ENCODE measurements at regions not wholly inside any gene's neighbourhood (a gene's known extent, or its start where the extent isn't known, plus 50 kb on each side); places are given as distances from the start of the nearest gene placed in this dataset.

GRCh38 chr5:2128686-2129355, 246.1 kb upstream of the IRX4 start:
- no peaks in the 10 kb centered on the region for H3K9me3 ChIP-seq
- intact Hi-C loops (cut with DNase I) = no loop called here
- 53 to 61% methylated on average over 21 of the region's 21 CpGs for WGBS, 2 donors
- no peak overlapping the region for H3K4me3 ChIP-seq
- ATAC-seq (no peak), DNase-seq (no peak)
- TF ChIP-seq POLR2A (IDR thresholded peaks at IDR 0.05) = no peak
- no peak for TF ChIP-seq CTCF (IDR thresholded peaks at IDR 0.05)
- H3K27me3 ChIP-seq = no peaks in the 10 kb centered on the region
- no peaks in the 10 kb centered on the region for H3K36me3 ChIP-seq (replicated peaks in 1 of 2; ENCODE audit: insufficient read depth in 1 of 2, low read depth in 2 of 2)
- H3K27ac ChIP-seq = no peak overlapping the region
- no peaks in the 10 kb centered on the region for H3K4me1 ChIP-seq

- WGBS, 2 donors = 75 to 78% methylated on average over 9 of the region's 9 CpGs
- Histone ChIP-seq H3K4me3 (no peak overlapping the region), H3K4me1 (no peaks in the 10 kb centered on the region), H3K36me3 (replicated peaks in 1 of 2; ENCODE audit: insufficient read depth in 1 of 2, low read depth in 2 of 2) (no peaks in the 10 kb centered on the region), H3K27me3 (no peaks in the 10 kb centered on the region), H3K27ac (no peak overlapping the region), H3K9me3 (no peaks in the 10 kb centered on the region)
- no peak for ATAC-seq
- TF ChIP-seq POLR2A (IDR thresholded peaks at IDR 0.05) = no peak
- no peak for TF ChIP-seq CTCF (IDR thresholded peaks at IDR 0.05)
- no peak for DNase-seq
- intact Hi-C loops (cut with DNase I) = no loop called here
Measured at GRCh38 chr5:2126512-2126911, 243.8 kb upstream of the IRX4 start.

GRCh38 chr5:2125901-2126265, 243.2 kb upstream of the IRX4 start:
- Histone ChIP-seq H3K36me3 (replicated peaks in 1 of 2; ENCODE audit: insufficient read depth in 1 of 2, low read depth in 2 of 2) (no peaks in the 10 kb centered on the region), H3K4me1 (no peaks in the 10 kb centered on the region), H3K27me3 (no peaks in the 10 kb centered on the region), H3K27ac (no peak overlapping the region), H3K9me3 (no peaks in the 10 kb centered on the region), H3K4me3 (no peak overlapping the region)
- ATAC-seq (no peak), DNase-seq (no peak)
- WGBS, 2 donors = 44% methylated on average over 7 of the region's 7 CpGs
- TF ChIP-seq CTCF (IDR thresholded peaks at IDR 0.05) (no peak), POLR2A (IDR thresholded peaks at IDR 0.05) (no peak)
- intact Hi-C loops (cut with DNase I) = no loop called here

GRCh38 chr5:2125171-2125900, 242.6 kb upstream of the IRX4 start:
- H3K36me3 ChIP-seq (replicated peaks in 1 of 2; ENCODE audit: insufficient read depth in 1 of 2, low read depth in 2 of 2) = no peaks in the 10 kb centered on the region
- intact Hi-C loops (cut with DNase I) = no loop called here
- H3K4me3 ChIP-seq = no peak overlapping the region
- ATAC-seq (no peak), DNase-seq (no peak)
- no peaks in the 10 kb centered on the region for H3K27me3 ChIP-seq
- no peaks in the 10 kb centered on the region for H3K4me1 ChIP-seq
- 35 to 39% methylated on average over 8 of the region's 8 CpGs for WGBS, 2 donors
- no peak for TF ChIP-seq POLR2A (IDR thresholded peaks at IDR 0.05)
- TF ChIP-seq CTCF (IDR thresholded peaks at IDR 0.05) = no peak
- H3K27ac ChIP-seq = no peak overlapping the region
- H3K9me3 ChIP-seq = no peaks in the 10 kb centered on the region

All from body of pancreas (tissue), 4 donors.